ENCODE measurements at regions not wholly inside any gene's neighbourhood (a gene's known extent, or its start where the extent isn't known, plus 50 kb on each side); places are given as distances from the start of the nearest gene placed in this dataset.

DNA sequence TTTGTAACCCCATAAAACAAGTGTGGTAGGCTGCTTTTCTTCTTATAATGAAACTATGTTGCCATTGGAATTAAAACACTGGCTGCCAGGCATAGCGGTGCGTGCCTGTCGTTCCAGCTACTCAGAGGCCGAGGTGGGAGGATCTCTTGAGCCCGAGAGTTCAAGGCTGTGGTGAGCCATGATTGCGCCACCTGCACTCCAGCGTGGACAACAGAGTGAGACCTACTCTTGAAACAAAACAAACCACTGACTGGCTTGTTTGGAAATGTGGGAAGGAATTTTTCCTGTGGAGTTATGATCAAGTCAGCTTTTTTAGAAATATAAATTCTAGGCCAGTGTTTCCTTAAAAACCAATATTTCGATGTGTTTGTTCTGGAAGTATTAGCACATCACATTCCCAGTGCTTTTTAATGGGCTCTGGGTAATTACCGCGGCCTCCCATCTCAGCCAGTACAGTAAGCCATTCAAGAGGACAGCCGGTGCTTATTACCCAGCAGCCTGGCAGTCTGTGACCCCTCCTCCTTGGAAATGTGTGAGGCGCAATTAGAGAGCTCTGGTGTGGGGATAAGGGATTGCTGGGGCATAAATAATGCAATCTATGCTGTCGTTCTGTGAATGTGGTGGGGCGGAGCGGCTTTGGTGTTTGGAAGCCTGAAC lies 58.3 kb upstream of the TRAK1 start:
- no peak for TF ChIP-seq CTCF (IDR thresholded peaks at IDR 0.05)
- H3K4me3 ChIP-seq (ENCODE audit: low read depth in 1 of 2, low read length in 1 of 2): no peak overlapping the region
- H3K4me1 ChIP-seq (ENCODE audit: control insufficient read depth in 1 of 2, insufficient read depth in 1 of 2, low read depth in 1 of 2, low read length in 1 of 2): no peaks in the 10 kb centered on the region
- no peaks in the 10 kb centered on the region for H3K27me3 ChIP-seq
- no peaks in the 10 kb centered on the region for H3K9me3 ChIP-seq
- H3K27ac ChIP-seq: no peak overlapping the region
- H3K36me3 ChIP-seq: peaks cover 19% of the 10 kb centered on the region

DNA sequence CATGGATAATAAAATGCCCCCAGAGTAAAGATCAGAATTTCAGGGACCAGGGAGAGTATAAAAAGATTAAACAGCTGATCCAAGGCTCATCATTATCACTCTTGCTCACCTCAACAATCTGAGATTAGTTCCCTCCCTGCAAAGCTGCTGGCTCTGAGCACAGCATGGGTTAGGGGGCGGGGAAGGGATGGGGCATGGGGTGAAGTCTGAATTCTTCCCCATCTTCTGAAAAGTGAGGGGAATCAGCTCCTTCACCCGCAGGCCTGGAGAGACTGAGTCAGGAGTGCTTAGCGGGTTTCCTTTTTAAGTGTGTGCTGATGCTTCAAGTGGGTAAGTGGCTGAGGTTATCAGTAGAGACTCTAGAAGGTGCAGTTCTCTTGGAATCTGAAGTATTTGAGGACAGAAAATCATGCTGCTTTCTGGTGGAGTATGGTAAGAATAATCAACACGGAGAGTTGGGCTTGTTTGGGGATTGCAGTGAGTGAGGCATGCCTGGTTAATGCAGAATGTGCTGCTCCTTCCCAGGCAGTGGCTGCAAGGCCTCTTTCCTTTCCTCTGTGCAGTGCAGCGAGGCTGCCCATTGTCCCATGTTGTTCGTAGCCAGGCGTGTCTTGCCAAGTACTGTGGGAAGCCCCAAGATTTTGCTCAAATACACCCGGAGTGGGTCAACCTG lies 59.2 kb upstream of the TRAK1 start:
- peaks cover 19% of the 10 kb centered on the region for H3K36me3 ChIP-seq
- no peak for TF ChIP-seq CTCF (IDR thresholded peaks at IDR 0.05)
- no peak overlapping the region for H3K4me3 ChIP-seq (ENCODE audit: low read depth in 1 of 2, low read length in 1 of 2)
- no peaks in the 10 kb centered on the region for H3K27me3 ChIP-seq
- no peaks in the 10 kb centered on the region for H3K9me3 ChIP-seq
- H3K27ac ChIP-seq: no peak overlapping the region
- no peaks in the 10 kb centered on the region for H3K4me1 ChIP-seq (ENCODE audit: control insufficient read depth in 1 of 2, insufficient read depth in 1 of 2, low read depth in 1 of 2, low read length in 1 of 2)

- Histone ChIP-seq H3K27me3 (no peaks in the 10 kb centered on the region), H3K4me3 (ENCODE audit: low read depth in 1 of 2, low read length in 1 of 2) (no peak overlapping the region), H3K9me3 (no peaks in the 10 kb centered on the region), H3K4me1 (ENCODE audit: control insufficient read depth in 1 of 2, insufficient read depth in 1 of 2, low read depth in 1 of 2, low read length in 1 of 2) (peaks cover 11 to 14% of the 10 kb centered on the region in 2 experiments), H3K36me3 (no peaks in the 10 kb centered on the region), H3K27ac (no peak overlapping the region)
- TF ChIP-seq CTCF (IDR thresholded peaks at IDR 0.05): no peak
These were observed 62.7 kb upstream of the TRAK1 start for GRCh38 chr3:42028474-42028873.

DNA sequence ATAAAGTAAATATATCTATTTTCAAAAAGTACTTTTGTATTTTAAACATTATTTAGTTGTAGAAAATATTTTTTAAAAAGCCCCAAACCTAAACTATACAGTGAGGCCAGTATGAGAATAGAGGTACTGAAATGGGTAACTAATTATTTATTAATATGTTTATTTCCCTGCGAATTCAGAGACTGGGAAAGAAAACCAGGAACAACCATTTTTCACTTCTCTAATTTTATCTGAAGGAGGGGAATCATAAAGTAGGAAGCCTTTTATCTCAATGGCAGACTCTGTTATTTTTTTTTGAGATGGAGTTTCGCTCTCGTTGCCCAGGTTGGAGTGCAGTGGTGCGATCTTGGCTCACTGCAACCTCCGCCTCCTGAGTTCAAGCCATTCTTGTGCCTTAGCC lies 63.6 kb upstream of the TRAK1 start:
- TF ChIP-seq CTCF (IDR thresholded peaks at IDR 0.05): no peak
- Histone ChIP-seq H3K9me3 (no peaks in the 10 kb centered on the region), H3K4me1 (ENCODE audit: control insufficient read depth in 1 of 2, insufficient read depth in 1 of 2, low read depth in 1 of 2, low read length in 1 of 2) (peaks cover 11 to 14% of the 10 kb centered on the region in 2 experiments), H3K4me3 (ENCODE audit: low read depth in 1 of 2, low read length in 1 of 2) (no peak overlapping the region), H3K36me3 (no peaks in the 10 kb centered on the region), H3K27me3 (no peaks in the 10 kb centered on the region), H3K27ac (no peak overlapping the region)

DNA sequence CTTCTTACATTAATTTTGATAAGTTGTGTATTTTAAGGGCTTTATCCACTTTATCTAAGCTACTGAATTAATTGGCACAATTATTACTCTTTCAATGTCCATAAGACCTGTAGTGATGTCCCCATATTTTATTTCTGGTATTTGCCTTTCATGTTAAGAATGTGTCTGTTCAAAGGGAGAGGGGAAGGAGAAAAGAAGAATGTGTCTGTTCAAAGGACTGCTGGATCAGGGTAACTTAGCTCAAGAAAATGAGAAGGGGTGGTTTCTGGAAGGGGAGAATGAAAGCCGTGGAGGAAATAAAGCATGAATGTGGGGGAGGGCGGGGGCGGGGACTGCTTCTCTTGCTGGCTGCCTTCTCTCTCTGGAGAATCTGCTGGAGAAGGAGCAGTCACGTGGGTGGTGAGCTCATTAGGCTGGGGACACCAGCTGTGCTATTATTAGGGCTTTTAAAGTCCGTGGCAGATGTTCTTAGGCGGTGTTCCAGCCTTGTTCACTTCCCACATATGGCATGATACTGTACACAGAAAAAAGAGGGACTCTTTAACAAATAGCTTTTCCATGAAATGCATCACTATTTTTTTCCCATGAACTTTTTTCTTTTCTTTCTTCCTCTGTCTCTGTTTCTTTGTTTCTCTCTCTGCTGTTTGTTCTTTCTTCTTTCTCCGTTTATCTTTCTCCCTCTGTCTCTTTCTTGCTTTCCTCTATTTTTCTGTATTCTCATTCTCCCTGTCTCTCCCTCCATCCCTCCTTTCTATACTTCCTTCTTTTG lies 63.7 kb upstream of the ULK4 start:
- Histone ChIP-seq H3K9me3 (no peaks in the 10 kb centered on the region), H3K27ac (no peak overlapping the region), H3K4me1 (ENCODE audit: control insufficient read depth in 1 of 2, insufficient read depth in 1 of 2, low read depth in 1 of 2, low read length in 1 of 2) (peaks cover 11 to 14% of the 10 kb centered on the region in 2 experiments), H3K36me3 (no peaks in the 10 kb centered on the region), H3K27me3 (no peaks in the 10 kb centered on the region), H3K4me3 (ENCODE audit: low read depth in 1 of 2, low read length in 1 of 2) (no peak overlapping the region)
- TF ChIP-seq CTCF (IDR thresholded peaks at IDR 0.05): no peak
